ENCODE measurements at regions not wholly inside any gene's neighbourhood (a gene's known extent, or its start where the extent isn't known, plus 50 kb on each side); places are given as distances from the start of the nearest gene placed in this dataset.

GRCh38 chr1:168801032-168801745 lies 72.2 kb upstream of the DPT start:
- Histone ChIP-seq H3K36me3 (no peaks in the 10 kb centered on the region), H3K4me3 (ENCODE audit: low read depth, low read length) (no peak overlapping the region), H3K27ac (no peak overlapping the region), H3K9me3 (ENCODE audit: severe bottlenecking) (no peaks in the 10 kb centered on the region), H3K27me3 (ENCODE audit: insufficient read depth, low read depth, severe bottlenecking) (no peaks in the 10 kb centered on the region)
- no peak for TF ChIP-seq CTCF (IDR thresholded peaks at IDR 0.05; ENCODE audit: low read depth, low read length)
- DNase-seq, result peak; percentile 10

DNA sequence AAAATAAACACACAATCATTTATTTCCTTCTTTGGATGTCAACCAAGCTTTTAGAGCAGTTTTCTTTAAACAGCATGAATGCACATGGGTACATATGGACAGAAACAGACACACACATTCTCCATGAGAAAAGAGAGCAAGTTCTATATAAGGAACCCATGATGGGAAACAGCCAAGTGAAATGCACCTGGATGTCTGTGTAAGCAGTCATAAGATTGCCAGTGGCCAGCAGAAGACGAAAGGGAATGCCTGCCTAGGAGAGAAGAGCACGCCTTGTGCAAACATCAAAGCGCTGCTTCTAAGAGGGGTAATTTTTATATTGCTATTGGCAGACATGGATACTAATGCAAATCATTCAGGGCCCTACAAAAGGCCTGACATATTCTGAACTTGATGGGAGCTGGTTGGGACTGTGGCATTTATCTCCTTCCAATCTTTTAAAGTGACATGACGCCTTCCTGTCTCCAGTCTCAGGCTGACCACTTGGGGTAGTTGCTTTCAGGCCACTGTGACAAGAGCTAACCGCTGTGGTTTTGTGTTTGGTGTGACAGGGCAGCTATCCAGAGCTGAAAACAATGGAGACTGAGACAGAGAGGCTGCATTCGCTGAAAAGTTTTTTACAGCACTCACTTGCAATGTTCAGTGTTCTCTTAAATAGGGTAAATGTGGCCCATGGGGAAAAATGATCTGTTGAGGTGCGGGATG lies 75.0 kb upstream of the DPT start:
- TF ChIP-seq CTCF (IDR thresholded peaks at IDR 0.05; ENCODE audit: low read depth, low read length), result no peak
- DNase-seq, result no peak
- no peak overlapping the region for H3K4me3 ChIP-seq (ENCODE audit: low read depth, low read length)
- H3K36me3 ChIP-seq, result no peaks in the 10 kb centered on the region
- H3K9me3 ChIP-seq (ENCODE audit: severe bottlenecking), result no peaks in the 10 kb centered on the region
- no peaks in the 10 kb centered on the region for H3K27me3 ChIP-seq (ENCODE audit: insufficient read depth, low read depth, severe bottlenecking)
- no peak overlapping the region for H3K27ac ChIP-seq

DNA sequence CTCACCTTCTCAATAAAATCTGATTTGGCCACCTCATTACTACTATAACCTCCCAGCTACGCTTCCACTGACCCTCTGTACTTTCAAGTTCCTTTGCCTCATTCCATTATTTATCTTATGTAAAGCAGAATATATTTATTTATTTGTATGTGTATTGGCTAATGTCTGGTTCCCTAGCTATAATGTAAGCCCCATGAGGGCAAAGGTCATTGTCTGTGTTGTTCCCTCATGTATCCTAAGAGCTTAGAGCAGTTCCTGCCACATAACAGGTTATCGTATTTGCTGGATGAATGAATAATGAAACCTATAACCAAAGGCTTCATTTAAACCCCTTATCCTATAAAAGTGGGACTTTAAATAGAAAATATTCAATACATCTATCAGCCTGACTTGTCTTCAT lies 77.9 kb upstream of the DPT start:
- no peak for DNase-seq
- H3K36me3 ChIP-seq, result no peaks in the 10 kb centered on the region
- H3K4me3 ChIP-seq (ENCODE audit: low read depth, low read length), result no peak overlapping the region
- no peak for TF ChIP-seq CTCF (IDR thresholded peaks at IDR 0.05; ENCODE audit: low read depth, low read length)
- no peak overlapping the region for H3K27ac ChIP-seq
- H3K27me3 ChIP-seq (ENCODE audit: insufficient read depth, low read depth, severe bottlenecking), result no peaks in the 10 kb centered on the region
- H3K9me3 ChIP-seq (ENCODE audit: severe bottlenecking), result no peaks in the 10 kb centered on the region

DNA sequence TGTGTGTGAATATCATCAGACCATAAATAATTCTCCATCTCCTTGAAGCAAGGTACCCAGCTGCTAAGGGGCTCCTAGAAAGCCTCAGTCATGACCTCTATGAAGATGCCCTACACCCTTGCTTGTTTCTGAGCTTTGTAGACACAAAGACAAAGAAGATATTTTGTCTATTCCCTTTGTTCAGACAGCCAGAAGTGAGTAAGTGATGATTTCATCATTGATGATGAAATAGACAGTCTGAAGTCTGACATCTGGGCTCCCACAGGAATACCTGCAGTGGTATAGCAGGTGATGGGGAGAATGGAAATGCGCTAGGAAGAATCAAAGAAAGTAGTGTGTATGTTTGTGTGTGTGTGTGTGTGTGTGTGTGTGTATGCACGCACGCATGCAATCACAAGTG lies 82.2 kb upstream of the DPT start:
- Histone ChIP-seq H3K27ac (no peak overlapping the region), H3K36me3 (no peaks in the 10 kb centered on the region), H3K9me3 (ENCODE audit: severe bottlenecking) (no peaks in the 10 kb centered on the region), H3K4me3 (ENCODE audit: low read depth, low read length) (no peak overlapping the region), H3K27me3 (ENCODE audit: insufficient read depth, low read depth, severe bottlenecking) (no peaks in the 10 kb centered on the region)
- DNase-seq, result no peak
- no peak for TF ChIP-seq CTCF (IDR thresholded peaks at IDR 0.05; ENCODE audit: low read depth, low read length)

DNA sequence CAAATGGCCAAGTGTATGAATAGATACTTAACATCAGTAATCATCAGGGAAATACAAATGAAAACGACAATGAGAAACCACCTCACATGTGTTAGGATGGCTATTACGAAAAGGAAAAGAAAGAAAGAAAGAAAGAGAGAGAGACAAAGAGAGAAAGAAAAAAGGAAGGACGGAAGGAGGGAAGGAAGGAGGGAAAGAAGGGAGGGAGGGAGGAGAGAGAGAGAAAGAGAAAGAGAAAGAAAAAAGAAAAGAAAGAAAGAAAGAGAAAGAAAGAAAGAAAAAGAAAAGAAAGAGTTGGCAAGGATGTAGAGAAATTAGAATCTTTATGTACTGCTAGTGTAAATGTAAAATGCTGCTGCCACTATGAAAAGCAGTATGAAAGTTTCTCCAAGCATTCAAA lies 90.7 kb upstream of the DPT start:
- no peaks in the 10 kb centered on the region for H3K36me3 ChIP-seq
- no peak for DNase-seq
- H3K27ac ChIP-seq, result no peak overlapping the region
- no peaks in the 10 kb centered on the region for H3K9me3 ChIP-seq (ENCODE audit: severe bottlenecking)
- no peak for TF ChIP-seq CTCF (IDR thresholded peaks at IDR 0.05; ENCODE audit: low read depth, low read length)
- no peaks in the 10 kb centered on the region for H3K27me3 ChIP-seq (ENCODE audit: insufficient read depth, low read depth, severe bottlenecking)
- no peak overlapping the region for H3K4me3 ChIP-seq (ENCODE audit: low read depth, low read length)
